Stimulated activated CD8-positive, alpha-beta memory T cell treated with anti-CD3 and anti-CD28 coated beads, Interleukin-4, amount 100 ng/mL, for 1 hour (primary cell): ENCODE measurements at regions not wholly inside any gene's neighbourhood (a gene's known extent, or its start where the extent isn't known, plus 50 kb on each side); places are given as distances from the start of the nearest gene placed in this dataset.

Experiments used
- DNase-seq, 2 donors: peaks; one replicate each; pipeline ENCODE4 v3.0.0-alpha.2; 2020; ENCODE audit warnings: low read depth in 2 of 2, low spot score in 1 of 2

DNA sequence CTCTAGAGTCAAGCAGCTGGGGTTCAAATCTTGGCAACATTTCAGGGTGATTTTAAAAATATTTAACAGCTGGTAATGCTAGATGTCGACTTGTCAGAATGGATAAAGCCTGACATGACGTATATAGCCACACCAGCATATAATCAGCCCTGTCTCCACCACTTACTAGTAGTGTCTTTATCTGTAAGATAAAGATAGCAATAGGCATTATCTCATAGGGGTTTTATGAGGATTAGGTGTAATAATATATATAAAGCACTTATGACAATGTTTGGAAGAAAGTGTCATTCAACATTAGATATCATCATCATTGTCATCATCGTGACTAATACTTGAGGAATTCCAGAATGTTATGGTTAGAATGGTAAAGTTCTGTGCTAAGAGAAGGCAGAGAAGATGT lies 369.0 kb upstream of the CWC22 start:
- no peak for DNase-seq

DNA sequence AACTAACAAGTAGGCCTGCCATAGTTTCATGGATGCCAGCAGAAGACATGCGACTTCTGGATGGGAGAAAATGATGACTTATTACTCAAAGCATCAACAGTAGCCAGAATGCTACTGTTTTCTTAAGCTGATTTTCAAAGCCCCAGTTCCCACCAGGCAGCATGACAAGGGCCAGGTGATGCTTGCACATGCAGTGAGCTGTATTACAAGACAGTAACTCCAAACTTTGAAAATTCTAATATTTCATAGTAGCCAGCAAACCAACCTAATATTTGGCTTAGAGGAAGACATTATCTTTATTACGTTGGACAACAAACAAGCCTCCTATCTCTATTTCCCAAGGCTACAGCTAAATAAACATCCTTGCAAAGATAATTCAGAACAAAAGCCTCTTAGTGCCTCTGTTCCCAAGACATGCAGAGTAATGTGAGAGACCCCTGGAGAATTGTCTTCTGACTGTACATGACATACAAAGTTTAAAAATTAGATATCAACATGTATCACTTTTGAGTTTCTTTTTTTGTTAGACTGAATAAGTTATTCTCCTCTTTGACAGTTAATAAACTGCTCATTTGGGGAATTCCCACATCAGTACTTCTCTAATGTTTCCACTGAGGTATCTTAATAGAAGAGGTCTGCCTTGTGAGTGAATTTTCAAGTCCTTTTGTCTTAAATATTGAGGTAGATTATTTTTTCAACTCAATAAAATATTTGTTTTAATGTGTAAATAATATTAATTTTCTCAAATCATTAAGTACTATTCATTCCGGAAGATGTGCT lies 367.6 kb upstream of the CWC22 start:
- DNase-seq: no peak

DNA sequence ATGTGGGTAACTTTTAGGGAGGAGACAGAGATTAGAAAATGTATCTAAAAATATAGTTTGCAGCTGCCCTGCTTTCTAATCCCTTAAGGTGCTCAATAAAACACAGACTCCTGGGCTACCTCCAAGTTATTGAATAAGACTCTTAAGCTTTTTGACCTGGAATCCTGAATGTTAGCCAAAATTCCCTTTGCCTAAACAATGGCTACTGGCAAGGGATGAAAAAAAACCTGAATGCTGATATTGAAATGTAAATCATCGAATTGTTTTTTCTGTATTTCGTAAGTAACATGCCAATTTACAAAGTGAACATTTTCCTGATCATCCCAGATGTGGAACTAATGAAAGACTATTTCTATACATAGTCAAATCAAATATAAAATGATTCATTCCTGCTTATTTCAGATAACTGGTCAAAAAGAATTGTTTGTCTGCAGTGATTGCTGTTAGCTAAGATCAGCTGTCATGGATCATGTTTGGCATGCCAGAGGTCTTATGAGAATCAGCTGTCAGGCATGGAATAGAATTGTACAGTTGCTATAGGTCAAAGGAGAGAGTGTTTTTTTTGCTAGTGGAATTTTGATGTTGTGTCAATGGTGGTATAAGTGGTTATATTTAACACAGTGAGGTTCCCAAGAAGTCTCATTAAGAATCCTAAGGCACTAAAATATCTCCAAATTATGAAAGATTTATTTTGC lies 363.6 kb upstream of the CWC22 start:
- DNase-seq: no peak

DNA sequence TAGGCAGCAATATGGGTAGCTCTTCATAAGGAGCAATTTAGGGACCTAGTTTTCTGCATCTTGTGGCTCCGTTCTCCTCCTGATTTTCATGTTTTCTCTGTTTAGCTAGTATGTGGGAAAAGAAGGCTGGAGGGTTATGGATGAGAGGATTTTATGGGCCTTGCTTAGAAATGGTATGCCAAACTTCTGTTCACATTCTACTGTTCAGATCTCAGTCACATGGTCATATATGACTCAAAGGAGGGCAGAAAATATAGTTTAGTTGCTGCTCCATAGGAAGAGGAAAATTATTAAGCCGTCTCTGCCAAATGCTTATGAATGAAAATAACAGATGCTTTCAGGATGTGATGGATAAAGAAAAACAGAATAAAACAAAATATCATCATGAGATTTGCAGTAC lies 361.8 kb upstream of the CWC22 start:
- DNase-seq: no peak

DNA sequence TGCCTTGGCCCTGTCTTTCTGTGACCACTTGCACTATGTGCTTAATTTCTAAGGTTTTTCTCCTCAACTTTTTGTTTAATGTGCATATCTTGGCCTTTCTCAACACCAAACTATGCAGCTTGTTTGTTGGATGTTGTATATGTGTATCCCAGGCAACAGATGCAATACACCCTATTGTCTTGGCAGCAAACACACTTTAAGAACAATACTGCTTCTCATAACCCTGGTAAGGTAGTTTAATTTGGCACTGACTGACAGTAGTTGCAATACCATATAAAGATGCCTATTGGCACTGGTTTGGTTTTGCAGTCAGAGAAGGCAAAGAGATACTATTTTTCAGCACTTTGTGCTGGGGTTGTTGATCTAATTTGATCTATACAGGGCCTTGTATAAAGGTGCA lies 360.7 kb upstream of the CWC22 start:
- no peak for DNase-seq

DNA sequence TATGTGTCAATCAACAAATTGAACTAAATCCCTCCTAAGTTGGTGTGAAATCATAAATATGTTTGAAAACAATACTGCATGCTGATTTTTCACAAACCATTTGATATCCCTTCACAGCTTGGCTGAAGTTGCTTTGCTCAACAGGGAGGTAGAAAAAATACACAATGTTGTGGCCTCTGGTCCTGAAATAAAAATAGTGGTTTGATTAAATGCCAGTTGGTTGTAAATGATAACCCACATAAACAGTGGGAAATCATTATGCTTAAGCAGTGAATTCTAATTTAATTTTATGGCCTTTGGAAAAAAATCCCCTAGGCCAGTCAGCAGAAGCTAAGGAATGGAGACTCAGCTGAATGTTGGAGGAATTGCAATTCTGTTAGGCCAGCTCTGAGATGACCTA lies 359.4 kb upstream of the CWC22 start:
- DNase-seq: no peak

DNA sequence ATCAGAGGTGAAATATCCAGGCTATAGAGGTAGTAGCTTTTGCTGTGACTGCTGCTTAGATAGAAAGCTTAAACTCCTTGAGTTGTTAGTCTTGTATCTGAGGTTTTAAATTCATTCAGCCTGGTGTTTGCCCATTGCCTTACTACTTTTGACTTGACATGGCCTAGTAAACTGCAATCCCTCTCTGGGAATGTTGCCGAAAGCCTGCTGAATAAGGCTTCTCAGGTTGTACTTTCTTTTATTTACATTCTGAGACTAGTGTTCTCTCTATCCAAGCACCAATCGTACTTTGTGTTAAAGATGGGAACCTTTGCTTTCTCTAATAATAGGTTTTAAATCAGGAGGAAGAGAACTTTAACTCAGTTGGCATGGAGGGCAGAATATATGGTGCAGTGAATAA lies 357.6 kb upstream of the CWC22 start:
- DNase-seq: no peak

DNA sequence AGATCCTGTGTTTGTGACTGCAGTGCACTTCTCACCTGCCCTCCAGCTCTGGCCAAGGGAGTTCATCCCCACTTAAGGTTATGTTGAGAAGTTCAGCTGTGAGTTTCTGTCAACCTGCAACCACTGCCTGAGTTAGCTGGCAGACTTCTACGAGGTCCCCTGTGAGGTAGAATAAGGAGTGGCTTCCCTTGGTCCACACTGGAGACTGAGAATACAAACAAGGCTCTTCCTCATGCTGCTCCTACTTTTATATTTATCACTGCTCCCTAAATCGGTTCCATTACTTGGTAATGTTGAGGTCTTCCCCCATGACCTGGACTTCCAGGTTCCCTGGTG lies 353.2 kb upstream of the CWC22 start:
- DNase-seq: no peak

DNA sequence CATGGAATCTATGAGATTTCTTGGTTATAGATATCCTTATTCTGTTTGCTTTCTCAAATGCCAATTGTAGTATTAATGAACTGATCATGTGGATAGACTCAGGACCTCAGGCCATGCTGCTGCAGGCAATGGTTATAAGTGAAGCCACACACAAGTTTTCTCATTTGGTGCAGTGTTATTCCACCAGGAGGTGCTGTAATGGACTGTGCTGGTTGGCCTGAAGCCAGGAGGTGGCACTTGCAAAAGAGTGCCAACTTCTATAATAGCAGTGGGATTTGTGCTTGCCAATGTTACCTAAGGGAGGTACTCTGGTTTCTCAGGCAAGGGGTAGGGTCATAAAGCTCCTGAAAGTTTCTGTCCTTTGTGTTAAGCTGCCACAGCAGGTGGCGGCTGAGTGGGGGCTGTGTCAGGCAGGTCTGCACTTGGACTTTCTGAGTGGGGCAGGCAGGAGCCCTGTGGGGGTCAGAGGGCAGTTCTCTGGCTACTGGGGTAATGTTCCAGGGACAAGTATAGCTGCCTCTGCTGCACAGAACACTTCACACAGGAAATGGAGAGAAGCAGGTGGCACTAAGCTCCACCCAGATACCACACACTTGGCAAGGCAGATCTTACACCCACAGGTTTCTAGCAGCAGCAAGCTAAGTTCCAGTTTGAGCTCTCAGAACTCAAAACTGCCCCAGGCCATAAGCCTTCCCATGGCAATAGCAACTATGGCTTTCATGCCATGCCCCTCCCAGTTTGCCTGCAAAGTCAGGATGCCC lies 352.6 kb upstream of the CWC22 start:
- no peak for DNase-seq

DNA sequence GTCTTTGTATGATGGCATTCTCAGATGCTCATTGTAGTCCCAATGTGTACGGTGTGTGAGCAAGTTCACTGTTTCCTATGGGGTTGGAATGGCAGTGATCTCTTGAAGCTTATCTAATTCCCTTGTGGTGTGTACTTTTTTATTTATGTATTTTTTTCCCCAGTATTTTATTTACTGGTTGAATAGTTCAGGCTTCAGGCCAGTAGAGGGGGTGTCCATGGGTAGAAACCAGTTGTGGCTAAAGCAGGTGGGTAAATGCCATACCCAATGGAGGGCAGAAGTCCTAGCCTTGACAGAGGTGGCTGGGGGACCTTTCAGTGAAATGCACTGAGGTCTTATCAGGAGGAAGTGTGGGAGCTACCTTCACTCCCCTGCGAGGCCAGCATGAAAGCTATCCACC lies 351.4 kb upstream of the CWC22 start:
- no peak for DNase-seq

DNA sequence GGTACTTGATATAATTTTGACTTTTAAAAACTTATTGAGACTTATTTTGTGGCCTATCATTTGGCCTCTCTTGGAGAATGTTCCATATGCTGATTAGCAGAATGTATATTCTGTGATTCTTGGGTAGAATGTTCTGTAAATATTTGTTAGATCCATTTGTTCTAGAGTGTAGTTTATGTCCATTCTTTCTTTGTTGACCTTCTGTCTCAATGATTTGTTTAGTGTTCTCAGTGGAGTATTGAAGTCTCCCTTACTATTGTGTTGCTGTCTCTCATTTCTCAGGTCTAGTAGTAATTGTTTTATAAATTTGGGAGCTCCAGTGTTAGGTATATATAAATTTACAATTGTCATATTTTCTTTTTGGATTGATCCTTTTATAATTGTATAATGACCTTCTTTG lies 349.6 kb upstream of the CWC22 start:
- no peak for DNase-seq

DNA sequence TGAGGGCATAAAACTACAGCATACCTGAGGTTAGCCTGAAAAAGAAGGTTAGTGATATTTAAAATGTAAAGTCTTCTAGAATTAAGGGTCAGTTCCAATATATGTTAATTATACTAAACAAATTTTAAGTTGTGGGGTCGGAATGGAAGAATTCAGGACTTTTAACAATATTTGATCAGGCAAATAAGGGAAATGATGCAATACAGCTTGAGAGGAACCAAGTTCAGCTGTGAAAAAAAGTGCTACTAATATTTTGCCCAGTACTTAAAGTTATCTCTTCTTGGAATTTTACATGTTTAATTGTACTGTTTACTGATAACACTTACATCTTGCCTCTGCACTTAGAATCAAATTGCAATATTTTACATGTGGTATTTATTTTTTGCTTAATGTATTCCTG lies 345.5 kb upstream of the CWC22 start:
- no peak for DNase-seq

DNA sequence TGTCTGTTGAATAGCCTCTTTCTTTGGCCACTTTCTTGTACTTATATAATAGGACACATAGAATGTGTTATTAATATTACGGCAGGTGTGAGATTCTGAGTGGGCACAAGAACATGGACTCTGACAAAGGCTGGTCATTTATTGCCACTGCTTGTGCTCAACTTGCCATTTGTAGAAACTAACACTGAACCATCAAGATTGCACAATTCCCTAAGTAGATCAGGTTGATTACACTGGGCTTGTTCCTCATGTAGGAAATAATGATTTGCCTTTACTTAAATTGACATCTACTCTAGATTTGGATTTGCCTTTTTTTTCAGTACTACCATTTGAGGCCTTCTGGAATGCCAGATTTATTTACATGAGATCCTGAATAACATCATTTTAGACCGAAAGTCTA lies 342.7 kb upstream of the CWC22 start:
- no peak for DNase-seq

DNA sequence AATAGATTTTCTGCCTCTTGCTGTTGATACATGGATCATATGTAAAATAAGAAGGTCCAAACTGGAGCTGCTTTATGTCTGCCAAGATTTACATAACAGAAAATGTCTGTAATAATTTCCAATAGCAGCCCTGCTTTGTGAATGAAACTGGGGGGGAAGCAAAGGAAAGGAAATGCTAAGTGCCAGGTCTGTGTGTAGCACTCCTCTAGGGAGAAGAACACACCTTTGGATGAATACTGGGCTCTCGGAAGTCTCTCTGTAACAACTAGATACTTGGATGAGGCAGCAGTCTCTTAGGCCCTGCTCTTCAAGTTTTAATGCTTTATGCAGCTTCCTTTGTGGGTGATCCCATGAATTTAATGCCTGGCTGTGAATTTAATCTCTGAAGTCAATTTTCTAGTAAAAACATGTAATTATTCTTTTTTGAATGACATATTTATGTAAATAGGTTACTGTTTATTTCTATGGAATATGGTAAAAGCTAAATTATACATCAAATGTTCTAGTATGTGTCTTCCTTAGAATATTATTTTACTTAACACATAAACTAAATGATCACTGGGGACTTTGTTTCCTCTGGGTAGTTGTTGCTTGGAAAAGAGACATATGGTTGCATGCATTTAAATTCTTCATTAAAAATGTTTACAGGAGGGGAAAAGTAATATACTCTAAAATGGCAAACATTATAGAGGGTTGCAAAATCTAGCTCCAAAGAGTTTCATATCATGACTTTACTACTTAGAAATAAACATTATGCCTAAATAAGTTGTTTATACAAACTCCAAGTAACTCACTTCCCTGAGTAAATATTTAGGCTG lies 336.6 kb upstream of the CWC22 start:
- no peak for DNase-seq

DNA sequence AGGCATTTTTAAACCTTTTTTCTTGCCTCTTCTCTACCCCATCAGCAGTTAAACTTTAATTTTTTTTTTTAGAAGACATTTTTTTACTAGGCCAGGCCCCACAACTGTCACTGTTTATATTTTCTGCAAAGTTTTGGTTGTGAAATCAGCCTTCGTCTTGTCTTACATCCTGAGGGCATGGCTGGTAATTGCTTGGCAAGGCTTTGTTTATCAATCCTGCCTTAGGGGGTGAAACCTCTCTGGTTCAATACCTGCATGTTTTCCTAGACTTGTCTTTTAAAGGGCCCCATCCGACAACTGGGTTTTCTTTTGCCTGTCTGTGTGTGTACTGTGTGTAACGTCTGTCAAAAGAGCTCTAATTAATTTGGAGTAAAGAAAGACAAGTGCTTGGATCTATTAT lies 330.0 kb upstream of the CWC22 start:
- DNase-seq: no peak

DNA sequence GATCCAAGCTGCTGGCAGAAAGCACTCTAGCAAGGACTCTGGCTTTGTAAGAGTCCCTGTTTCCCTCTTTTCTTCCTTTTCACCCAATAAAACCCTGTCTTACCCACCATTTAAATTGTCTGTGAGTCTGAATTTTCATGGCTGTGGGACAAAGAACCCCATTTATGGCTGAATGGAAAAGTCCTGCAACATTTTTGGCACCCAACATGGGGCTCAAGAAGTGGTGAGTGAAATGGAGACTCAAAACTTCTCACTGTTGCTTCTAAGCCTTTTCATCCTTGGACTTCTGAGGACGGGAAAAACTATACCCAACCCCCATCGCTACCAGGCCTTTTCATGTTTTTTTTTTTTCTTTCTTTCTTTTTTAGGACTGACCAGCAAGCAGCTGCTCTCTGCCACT lies 329.5 kb upstream of the CWC22 start:
- DNase-seq: no peak

DNA sequence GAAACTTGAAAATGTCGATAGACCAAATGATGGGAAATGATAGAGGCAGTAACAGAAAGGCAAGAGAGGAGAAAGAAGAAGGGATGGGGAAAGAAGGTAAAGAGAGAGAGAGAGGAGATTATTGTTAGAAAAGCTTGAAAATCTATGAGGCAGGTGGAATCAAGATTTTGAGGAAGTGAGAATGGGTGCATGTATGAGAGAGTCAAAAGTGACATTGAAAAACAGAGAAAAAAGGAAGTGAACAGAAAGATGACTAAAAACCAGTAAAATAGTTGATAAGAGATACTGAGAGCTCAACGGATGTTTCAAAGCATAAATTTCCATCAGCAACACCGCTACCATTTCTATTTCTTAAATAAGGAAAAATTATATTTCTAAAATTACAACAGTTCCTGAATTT lies 327.4 kb upstream of the CWC22 start:
- DNase-seq: no peak

DNA sequence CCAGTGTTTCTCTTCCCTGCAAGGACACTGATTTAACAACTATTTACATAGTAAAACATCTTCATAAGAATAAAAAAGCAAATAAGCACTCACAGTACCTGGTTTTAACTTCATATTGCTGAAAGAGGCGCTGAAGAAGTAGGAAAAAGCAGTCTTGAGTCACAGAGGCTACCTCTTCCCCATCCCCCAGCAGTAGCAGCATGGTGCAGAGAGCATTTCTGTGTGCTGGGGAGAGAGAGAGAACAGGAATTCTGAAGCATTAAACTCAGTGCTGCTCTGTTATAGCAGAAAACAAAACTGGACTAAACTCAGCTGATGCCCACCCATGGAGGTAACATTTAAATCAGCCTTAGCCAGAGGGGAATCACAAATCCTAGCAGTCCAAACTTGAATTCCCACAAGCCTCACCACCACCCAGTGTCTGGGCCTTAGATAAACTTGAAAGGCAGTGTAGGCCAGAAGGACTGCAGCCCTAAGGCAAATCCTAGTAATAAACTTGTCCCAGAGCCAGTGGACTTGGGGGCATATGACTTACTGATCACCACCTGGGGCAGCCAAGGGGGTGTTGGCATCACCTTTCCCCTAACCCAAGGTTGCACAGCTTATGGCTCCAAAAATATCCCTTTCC lies 321.8 kb upstream of the CWC22 start:
- no peak for DNase-seq

DNA sequence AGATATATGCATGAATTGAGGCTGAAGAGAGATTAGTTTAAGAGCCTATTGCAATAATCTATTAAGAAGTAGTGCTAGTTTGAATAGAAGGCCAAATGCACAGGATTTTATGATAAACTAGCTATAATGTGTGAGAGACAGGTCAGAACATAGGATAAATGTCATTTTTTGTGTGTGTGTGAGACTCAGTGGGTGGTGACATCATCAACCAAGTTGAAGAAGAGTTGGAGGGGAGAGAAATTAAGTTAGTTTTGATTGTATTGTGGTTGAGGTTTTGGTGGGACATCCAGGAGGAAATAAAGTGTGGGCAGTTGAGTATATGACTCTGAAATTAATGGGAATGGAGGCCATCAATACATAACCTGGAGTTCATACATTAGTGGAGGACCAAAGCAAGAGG lies 320.1 kb upstream of the CWC22 start:
- no peak for DNase-seq

DNA sequence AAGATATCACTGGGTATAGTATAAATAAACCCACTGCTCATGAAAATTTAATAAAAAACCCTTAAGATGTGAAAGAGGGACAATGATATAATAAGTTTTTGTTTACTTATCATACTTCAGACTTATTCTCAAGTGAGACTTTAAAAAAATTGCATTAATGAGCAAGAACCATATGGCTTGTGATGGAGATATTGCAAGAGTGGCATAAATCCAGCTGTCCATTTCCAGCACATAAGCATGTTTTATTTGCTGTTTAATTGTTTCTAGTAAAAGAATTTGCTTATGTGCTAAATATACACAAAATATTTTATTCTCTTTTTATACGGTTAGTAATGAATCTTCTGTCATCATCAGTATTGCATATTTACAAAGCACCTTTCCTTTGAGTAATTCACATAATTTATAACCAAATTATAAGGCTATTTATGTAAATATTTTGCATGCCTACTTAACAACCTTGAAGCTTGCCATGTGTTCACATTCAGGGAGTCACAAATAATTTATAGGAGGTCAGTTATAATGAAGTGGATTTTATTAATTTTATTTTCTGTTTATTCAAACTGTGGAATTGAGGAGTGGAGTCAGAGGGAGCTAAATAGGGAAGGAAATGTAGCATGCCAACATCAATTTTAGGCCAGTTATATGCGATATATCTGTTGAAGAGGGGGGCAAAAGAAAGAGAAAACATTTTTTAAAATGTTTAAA lies 318.5 kb upstream of the CWC22 start:
- no peak for DNase-seq

DNA sequence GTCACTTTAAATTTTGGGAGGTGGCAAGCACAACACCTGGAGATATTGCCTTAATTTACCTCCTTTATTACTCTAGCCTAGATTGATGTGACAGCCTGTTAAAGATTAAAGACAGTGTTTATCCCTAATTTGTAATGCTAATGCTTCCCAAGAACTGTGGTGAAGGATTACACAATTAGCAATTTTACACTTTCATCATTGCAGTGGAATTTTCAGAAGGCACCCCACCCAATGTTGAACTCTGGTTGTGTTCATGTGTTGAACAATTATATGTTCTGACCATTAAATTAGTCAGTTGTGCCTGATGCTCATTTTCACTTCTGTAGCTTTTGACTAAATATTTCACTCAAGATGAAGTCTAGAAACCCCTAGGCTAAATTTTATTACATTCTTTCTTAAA lies 317.1 kb upstream of the CWC22 start:
- DNase-seq: no peak
